H1 (cell line): ENCODE measurements at regions not wholly inside any gene's neighbourhood (a gene's known extent, or its start where the extent isn't known, plus 50 kb on each side); places are given as distances from the start of the nearest gene placed in this dataset.

Experiments used
- CTCF ChIA-PET: fragments of 300-600 bp; sonication (Branson Sonifier 250); formaldehyde crosslinking; loops from one replicate; lab custom pipeline; 2021; ENCODE audit not compliant: partially characterized antibody; lab: Charles Lee
- POLR2A ChIA-PET: fragments of 300-600 bp; sonication (Branson Sonifier 250); formaldehyde crosslinking; loops from one replicate; lab custom pipeline; 2021; ENCODE audit warnings: inconsistent platforms; ENCODE audit not compliant: partially characterized antibody; lab: Charles Lee
- DNase-seq, 2 experiments: peaks; one replicate each; pipeline versions ENCODE4 v3.0.0 to v3.0.0-alpha.2; 2010 to 2022; ENCODE audit warnings: low spot score in 2 of 2, low read depth in 1 of 2, mixed read lengths in 1 of 2
- FAIRE-seq: peaks from 2 replicates; lab custom pipeline; 2011; peaks lifted over from hg19 to GRCh38; lab: Jason Lieb, UNC
- H2AFZ ChIP-seq: 2 replicates; pipeline ENCODE4 v1.8.1; 2012; ENCODE audit warnings: low read length, inconsistent platforms
- H2AK5ac ChIP-seq: 2 replicates; pipeline ENCODE4 v1.6.1; 2013; ENCODE audit warnings: low read depth, low read length
- H2BK120ac ChIP-seq: replicated peaks from 2 replicates; pipeline ENCODE3; 2013; ENCODE audit warnings: low read depth, low read length, inconsistent platforms
- H2BK12ac ChIP-seq: 2 replicates; pipeline ENCODE4 v1.6.1; 2013; ENCODE audit warnings: low read depth, low read length
- H2BK15ac ChIP-seq: 2 replicates; pipeline ENCODE4 v1.6.1; 2013; ENCODE audit warnings: low read length
- H2BK20ac ChIP-seq: 2 replicates; pipeline ENCODE4 v1.6.1; 2013; ENCODE audit warnings: low read length
- H2BK5ac ChIP-seq: 2 replicates; pipeline ENCODE4 v1.6.1; 2013; ENCODE audit warnings: low read depth, low read length
- H3K14ac ChIP-seq: 2 replicates; pipeline ENCODE4 v1.6.1; 2013; ENCODE audit warnings: inconsistent platforms; ENCODE audit not compliant: insufficient read length
- H3K18ac ChIP-seq: 2 replicates; pipeline ENCODE4 v1.6.1; 2013; ENCODE audit warnings: low read length; ENCODE audit errors: extremely low read depth
- H3K23ac ChIP-seq: 2 replicates; pipeline ENCODE4 v1.6.1; 2013; ENCODE audit warnings: inconsistent platforms; ENCODE audit not compliant: insufficient read length
- H3K23me2 ChIP-seq: 2 replicates; pipeline ENCODE4 v1.6.1; 2013; ENCODE audit warnings: low read depth, low read length
- H3K27ac ChIP-seq: 2 replicates; pipeline ENCODE4 v1.6.1; 2011; ENCODE audit warnings: low read depth, low read length, inconsistent platforms
- H3K27me3 ChIP-seq, 4 experiments: replicated peaks in 1 of 4; 1 replicate in 1 of 4; 2 replicates in 3 of 4; pipeline versions ENCODE4 v1.6.1 to v1.8.1; 2011 to 2013; ENCODE audit warnings: low read length in 3 of 4, mild to moderate bottlenecking in 3 of 4, inconsistent platforms in 2 of 4, mixed read lengths in 2 of 4, moderate library complexity in 1 of 4; ENCODE audit not compliant: control insufficient read depth in 3 of 4, insufficient read depth in 3 of 4; ENCODE audit errors: extremely low read depth in 1 of 4
- H3K36me3 ChIP-seq, 4 experiments: 2 replicates each; pipeline versions ENCODE4 v1.6.1 to v1.8.1; 2011 to 2013; ENCODE audit warnings: mild to moderate bottlenecking in 4 of 4, low read length in 3 of 4, moderate library complexity in 2 of 4, control low read depth in 1 of 4, inconsistent platforms in 1 of 4; ENCODE audit not compliant: insufficient read depth in 4 of 4, control insufficient read depth in 2 of 4
- H3K4ac ChIP-seq: replicated peaks from 2 replicates; pipeline ENCODE3; 2013; ENCODE audit warnings: low read length, low read depth, mixed read lengths, inconsistent platforms; ENCODE audit not compliant: insufficient read length
- H3K4me1 ChIP-seq, 4 experiments: replicated peaks in 1 of 4; 1 replicate in 1 of 4; 2 replicates in 3 of 4; pipeline versions ENCODE4 v1.6.1 to v1.8.1; 2011 to 2013; ENCODE audit warnings: low read length in 3 of 4, inconsistent platforms in 2 of 4, mixed read lengths in 1 of 4; ENCODE audit not compliant: insufficient read depth in 4 of 4, control insufficient read depth in 3 of 4
- H3K4me2 ChIP-seq, 2 experiments: 2 replicates each; pipeline versions ENCODE4 v1.6.1 to v1.8.1; 2011 to 2013; ENCODE audit warnings: low read depth in 2 of 2, low read length in 2 of 2, control low read depth in 1 of 2, inconsistent platforms in 1 of 2, mild to moderate bottlenecking in 1 of 2; ENCODE audit not compliant: insufficient read depth in 1 of 2
- H3K4me3 ChIP-seq, 4 experiments: fragments of 200-600, 300-600 bp in 1 of 4; sonication (generic), shearing (Covaris generic), sonication (Bioruptor Twin) in 1 of 4; 2 replicates each; pipeline versions ENCODE4 v1.5.1 to v1.8.1; 2011 to 2016; ENCODE audit warnings: low read length in 4 of 4, low read depth in 3 of 4, control low read depth in 2 of 4, inconsistent platforms in 2 of 4, mild to moderate bottlenecking in 2 of 4, mixed read lengths in 1 of 4, moderate library complexity in 1 of 4; ENCODE audit not compliant: insufficient read depth in 2 of 4; ENCODE audit errors: extremely low read depth in 1 of 4
- H3K56ac ChIP-seq: replicated peaks from 2 replicates; pipeline ENCODE3; 2013; ENCODE audit warnings: low read depth, mild to moderate bottlenecking, mixed read lengths, low read length, inconsistent platforms; ENCODE audit not compliant: insufficient read length
- H3K79me1 ChIP-seq: 2 replicates; pipeline ENCODE4 v1.6.1; 2013; ENCODE audit warnings: low read depth, low read length, control low read depth
- H3K79me2 ChIP-seq, 2 experiments: 2 replicates each; pipeline versions ENCODE4 v1.6.1 to v1.8.1; 2012 to 2013; ENCODE audit warnings: low read length in 2 of 2, mild to moderate bottlenecking in 2 of 2, inconsistent platforms in 1 of 2; ENCODE audit not compliant: insufficient read depth in 2 of 2, control insufficient read depth in 1 of 2
- H3K9ac ChIP-seq, 4 experiments: replicated peaks in 1 of 4; 1 replicate in 1 of 4; 2 replicates in 3 of 4; pipeline versions ENCODE4 v1.6.1 to v1.8.1; 2011 to 2013; ENCODE audit warnings: low read depth in 3 of 4, low read length in 3 of 4, control low read depth in 2 of 4, mild to moderate bottlenecking in 2 of 4, moderate library complexity in 2 of 4, inconsistent platforms in 1 of 4; ENCODE audit errors: extremely low read depth in 1 of 4
- H3K9me3 ChIP-seq, 2 experiments: 2 replicates each; pipeline versions ENCODE4 v1.6.1 to v1.8.1; 2012 to 2013; ENCODE audit warnings: mild to moderate bottlenecking in 2 of 2, moderate library complexity in 2 of 2, control low read depth in 1 of 2, inconsistent platforms in 1 of 2, low read depth in 1 of 2, low read length in 1 of 2, mixed read lengths in 1 of 2; ENCODE audit not compliant: insufficient read depth in 2 of 2
- H4K20me1 ChIP-seq, 2 experiments: replicated peaks in 1 of 2; 2 replicates each; pipeline versions ENCODE3 to v1.8.1; 2011 to 2013; ENCODE audit warnings: inconsistent platforms in 2 of 2, low read length in 2 of 2, mild to moderate bottlenecking in 1 of 2; ENCODE audit not compliant: insufficient read depth in 2 of 2, control insufficient read depth in 1 of 2
- H4K5ac ChIP-seq: 2 replicates; pipeline ENCODE4 v1.6.1; 2013; ENCODE audit warnings: low read length, low read depth, mixed read lengths, inconsistent platforms; ENCODE audit not compliant: insufficient read length
- H4K8ac ChIP-seq: 2 replicates; pipeline ENCODE4 v1.8.0; 2013; ENCODE audit warnings: mild to moderate bottlenecking, moderate library complexity, low read length, inconsistent platforms; ENCODE audit not compliant: insufficient read depth; ENCODE audit errors: extremely low read depth
- H4K91ac ChIP-seq: replicated peaks from 2 replicates; pipeline ENCODE3; 2013; ENCODE audit warnings: low read length, mixed read lengths, inconsistent platforms; ENCODE audit not compliant: insufficient read length
- ATF2 ChIP-seq: IDR thresholded peaks from 2 replicates; pipeline ENCODE4 v1.6.1; 2012; ENCODE audit warnings: low read length, inconsistent platforms
- CTBP2 ChIP-seq: IDR thresholded peaks from 2 replicates; pipeline ENCODE4 v1.7.0; 2011; ENCODE audit warnings: borderline replicate concordance, mild to moderate bottlenecking, moderate library complexity, mixed read lengths, low read length; ENCODE audit not compliant: insufficient read depth, insufficient read length
- KDM1A ChIP-seq: fragments of 200-600, 300-600 bp; sonication (generic); IDR thresholded peaks from 2 replicates; pipeline ENCODE4 v1.7.1; 2016; ENCODE audit warnings: mild to moderate bottlenecking, low read length, borderline replicate concordance
- KDM4A ChIP-seq: IDR thresholded peaks from one replicate; pipeline ENCODE4 v1.7.1; 2012; ENCODE audit warnings: low read depth, mild to moderate bottlenecking, moderate library complexity, low read length, inconsistent platforms; ENCODE audit not compliant: severe bottlenecking
- MAX ChIP-seq: IDR thresholded peaks from 2 replicates; pipeline ENCODE4 v1.6.1; 2012; ENCODE audit warnings: inconsistent platforms
- RBBP5 ChIP-seq: IDR thresholded peaks from 2 replicates; pipeline ENCODE4 v1.7.1; 2012; ENCODE audit warnings: low read depth, mild to moderate bottlenecking, inconsistent platforms, low read length, moderate library complexity, borderline replicate concordance
- RFX5 ChIP-seq: IDR thresholded peaks from 2 replicates; pipeline ENCODE4 v1.6.1; 2011; ENCODE audit warnings: low read depth, low read length, improper control_type of control experiment, borderline replicate concordance
- RNF2 ChIP-seq: fragments of 200-900, 300-1000 bp; sonication (generic); IDR thresholded peaks from 2 replicates; pipeline ENCODE4 v1.7.1; 2016; ENCODE audit warnings: borderline replicate concordance, low read depth, mild to moderate bottlenecking, antibody characterized with exemption, low read length; ENCODE audit not compliant: poor library complexity, severe bottlenecking; ENCODE audit errors: missing control alignments
- SIN3A ChIP-seq, 2 experiments: IDR thresholded peaks in 1 of 2; conservative IDR thresholded peaks in 1 of 2; 2 replicates each; pipeline ENCODE4 v1.6.1; 2011 to 2012; ENCODE audit warnings: low read length in 2 of 2, improper control_type of control experiment in 1 of 2, low read depth in 1 of 2, mild to moderate bottlenecking in 1 of 2
- SP2 ChIP-seq: IDR thresholded peaks from 2 replicates; pipeline ENCODE4 v1.6.1; 2012; ENCODE audit warnings: mild to moderate bottlenecking, low read length, inconsistent platforms
- TBP ChIP-seq: IDR thresholded peaks from 2 replicates; pipeline ENCODE4 v1.6.1; 2011; ENCODE audit warnings: low read depth, low read length, improper control_type of control experiment
- ZNF274 ChIP-seq: IDR thresholded peaks from 2 replicates; pipeline ENCODE4 v1.7.0; 2012; ENCODE audit warnings: low read length, borderline replicate concordance; ENCODE audit errors: extremely low read depth
- WGBS, 2 experiments: shearing (Covaris generic) in 1 of 2; methylation state at CpG; one replicate each; pipeline versions ENCODE4 v1.1.6 to v1.1.7; 2013 to 2015; ENCODE audit warnings: low lambda C conversion rate in 2 of 2, mixed read lengths in 2 of 2, inconsistent platforms in 1 of 2, low coverage in 1 of 2, missing lambda C conversion rate in 1 of 2; ENCODE audit not compliant: insufficient replicate concordance in 2 of 2, insufficient coverage in 1 of 2, insufficient read length in 1 of 2; ENCODE audit errors: extremely low coverage in 1 of 2, missing lambda C conversion rate in 1 of 2; 5-methylcytosine and 5-hydroxymethylcytosine counted together

GRCh38 chr7:114835861-114836260 lies 86.0 kb upstream of the MDFIC start:
- no peaks in the 10 kb centered on the region for H3K4me1 ChIP-seq
- WGBS, 2 experiments, result 0% methylated on average over 1 of the region's 1 CpG; no CpG with 5 or more reads in 1 of the 2 experiments
- H3K4ac ChIP-seq, result no peak overlapping the region
- H2BK15ac ChIP-seq, result no peak overlapping the region
- no peaks in the 10 kb centered on the region for H3K79me1 ChIP-seq
- H2BK12ac ChIP-seq, result no peak overlapping the region
- no peak overlapping the region for H3K56ac ChIP-seq
- no peaks in the 10 kb centered on the region for H3K36me3 ChIP-seq
- H3K14ac ChIP-seq, result no peak overlapping the region
- no peak overlapping the region for H2BK20ac ChIP-seq
- no peak overlapping the region for H4K91ac ChIP-seq
- no peak overlapping the region for H3K18ac ChIP-seq
- H3K9ac ChIP-seq, result no peak overlapping the region
- no peak overlapping the region for H2BK5ac ChIP-seq
- no peaks in the 10 kb centered on the region for H3K23me2 ChIP-seq
- no peak overlapping the region for H4K8ac ChIP-seq
- H3K4me3 ChIP-seq, result no peak overlapping the region
- H3K23ac ChIP-seq, result no peak overlapping the region
- H2BK120ac ChIP-seq, result no peak overlapping the region
- no peaks in the 10 kb centered on the region for H3K79me2 ChIP-seq
- DNase-seq, result no peak
- H4K20me1 ChIP-seq, result no peaks in the 10 kb centered on the region
- no peak overlapping the region for H4K5ac ChIP-seq
- H3K9me3 ChIP-seq, result no peaks in the 10 kb centered on the region
- H2AFZ ChIP-seq, result no peak overlapping the region
- ChIA-PET POLR2A (no interaction called here), CTCF (interaction anchor here (1.8 kb wide), 1 partner anchor 10 kb away, joined by 7 read pairs; no protein-coding TSS in a partner anchor)
- H3K27me3 ChIP-seq, result no peaks in the 10 kb centered on the region
- H3K27ac ChIP-seq, result no peak overlapping the region
- H3K4me2 ChIP-seq, result no peak overlapping the region
- no peak overlapping the region for H2AK5ac ChIP-seq
- FAIRE-seq, result no peak
- TF ChIP-seq RBBP5 (no peak), MAX (no peak), KDM4A (no peak), TBP (no peak), SIN3A (conservative IDR thresholded peaks at IDR 0.05 in 1 of 2, IDR thresholded peaks at IDR 0.05 in 1 of 2; ENCODE audit: low read depth in 1 of 2, low read length in 2 of 2) (no peak), RNF2 (no peak), ATF2 (no peak), CTBP2 (no peak), KDM1A (no peak), SP2 (no peak), RFX5 (no peak), ZNF274 (no peak)
